SK-N-SH (cell line): ENCODE measurements at regions not wholly inside any gene's neighbourhood (a gene's known extent, or its start where the extent isn't known, plus 50 kb on each side); places are given as distances from the start of the nearest gene placed in this dataset.

Experiments used
- CTCF ChIA-PET: fragments of 300-600, 350-600 bp; formaldehyde crosslinking; extraction: SDS; loops from one replicate; lab custom pipeline; 2021; lab: Yijun Ruan, JAX
- POLR2A ChIA-PET: fragments of 350-600 bp; sonication (Branson Sonifier 250); formaldehyde crosslinking; extraction: SDS; loops from one replicate; lab custom pipeline; 2020; ENCODE audit warnings: antibody characterized with exemption, inconsistent platforms; lab: Yijun Ruan, JAX
- DNase-seq: peaks from one replicate; pipeline ENCODE4 v3.0.0; 2012
- H2AFZ ChIP-seq: fragments of 200-600 bp; sonication (generic); 2 replicates; pipeline ENCODE4 v1.8.1; 2016; ENCODE audit warnings: antibody characterized with exemption, mild to moderate bottlenecking, low read depth
- H3F3A ChIP-seq: fragments of 200-600 bp; sonication (generic); replicated peaks from 2 replicates; pipeline ENCODE3; 2016; ENCODE audit warnings: antibody characterized with exemption, mild to moderate bottlenecking; ENCODE audit not compliant: insufficient read depth
- H3K27ac ChIP-seq, 2 experiments: fragments of 200-500 bp in 1 of 2; fragments of 200-600 bp in 1 of 2; sonication (Bioruptor generic) in 1 of 2; sonication (generic), shearing (Covaris generic) in 1 of 2; 2 replicates each; pipeline versions ENCODE4 v1.5.1 to v1.6.1; 2014 to 2016; ENCODE audit warnings: low read depth in 2 of 2, inconsistent platforms in 1 of 2, low read length in 1 of 2, mild to moderate bottlenecking in 1 of 2, mixed read lengths in 1 of 2
- H3K27me3 ChIP-seq: fragments of 200-600 bp; sonication (generic), shearing (Covaris generic); 2 replicates; pipeline ENCODE4 v1.6.1; 2016; ENCODE audit warnings: mixed run types; ENCODE audit not compliant: insufficient read depth
- H3K36me3 ChIP-seq, 2 experiments: fragments of 200-500 bp in 1 of 2; fragments of 200-600 bp in 1 of 2; sonication (Bioruptor generic) in 1 of 2; sonication (generic) in 1 of 2; replicated peaks in 1 of 2; 2 replicates each; pipeline versions ENCODE3 to v1.5.1; 2014 to 2016; ENCODE audit warnings: low read length in 1 of 2, mild to moderate bottlenecking in 1 of 2; ENCODE audit not compliant: insufficient read depth in 2 of 2, control insufficient read depth in 1 of 2
- H3K4me1 ChIP-seq, 2 experiments: fragments of 200-500 bp in 1 of 2; fragments of 200-600 bp in 1 of 2; sonication (Bioruptor generic) in 1 of 2; sonication (generic), shearing (Covaris generic) in 1 of 2; 2 replicates each; pipeline versions ENCODE4 v1.5.1 to v1.6.1; 2014 to 2016; ENCODE audit warnings: low read depth in 1 of 2, low read length in 1 of 2, mixed run types in 1 of 2; ENCODE audit not compliant: insufficient read depth in 2 of 2, control insufficient read depth in 1 of 2
- H3K4me2 ChIP-seq: fragments of 200-600 bp; sonication (generic), shearing (Covaris generic); 2 replicates; pipeline ENCODE4 v1.6.1; 2017; ENCODE audit warnings: mixed run types
- H3K4me3 ChIP-seq, 2 experiments: fragments of 200-500 bp in 1 of 2; fragments of 200-600 bp in 1 of 2; sonication (Bioruptor generic) in 1 of 2; sonication (generic), shearing (Covaris generic) in 1 of 2; 2 replicates each; pipeline versions ENCODE4 v1.5.1 to v1.8.1; 2014 to 2016; ENCODE audit warnings: low read depth in 2 of 2, inconsistent platforms in 1 of 2, low read length in 1 of 2, mild to moderate bottlenecking in 1 of 2, mixed read lengths in 1 of 2, moderate library complexity in 1 of 2
- H3K79me2 ChIP-seq: fragments of 200-600 bp; sonication (generic); 2 replicates; pipeline ENCODE4 v1.8.1; 2017; ENCODE audit warnings: mild to moderate bottlenecking; ENCODE audit not compliant: insufficient read depth
- H3K9ac ChIP-seq: fragments of 200-600 bp; sonication (generic); 2 replicates; pipeline ENCODE4 v1.6.1; 2017; ENCODE audit warnings: mixed run types
- H3K9me2 ChIP-seq: fragments of 200-600 bp; sonication (generic); 2 replicates; pipeline ENCODE4 v1.6.1; 2017; ENCODE audit warnings: mixed run types
- H3K9me3 ChIP-seq: fragments of 200-600 bp; sonication (generic); 2 replicates; pipeline ENCODE4 v1.6.1; 2017; ENCODE audit warnings: mixed run types, mild to moderate bottlenecking, moderate library complexity
- H4K20me1 ChIP-seq: fragments of 200-600 bp; sonication (generic); 2 replicates; pipeline ENCODE4 v1.6.1; 2017; ENCODE audit warnings: mild to moderate bottlenecking, mixed run types; ENCODE audit not compliant: insufficient read depth
- CHD2 ChIP-seq: fragments of 150-350 bp; IDR thresholded peaks from 2 replicates; pipeline ENCODE4 v1.6.1; 2018; ENCODE audit warnings: low read length; ENCODE audit not compliant: partially characterized antibody
- ELF1 ChIP-seq: IDR thresholded peaks from 2 replicates; pipeline ENCODE4 v1.4.0; 2012
- EP300 ChIP-seq, 2 experiments: IDR thresholded peaks; 2 replicates each; pipeline versions ENCODE4 v1.4.0 to v1.6.1; 2012; ENCODE audit warnings: borderline replicate concordance in 1 of 2, low read depth in 1 of 2, low read length in 1 of 2
- FOSL2 ChIP-seq: IDR thresholded peaks from 2 replicates; pipeline ENCODE4 v1.4.0; 2012; ENCODE audit warnings: low read depth, mild to moderate bottlenecking, moderate library complexity, borderline replicate concordance
- FOXJ3 ChIP-seq: sonication (generic); formaldehyde crosslinking; IDR thresholded peaks from 2 replicates; pipeline ENCODE4 v1.5.1; 2020; ENCODE audit warnings: mild to moderate bottlenecking, missing genetic modification reagents
- FOXM1 ChIP-seq: IDR thresholded peaks from 2 replicates; pipeline ENCODE4 v1.4.0; 2012; ENCODE audit warnings: low read depth, mild to moderate bottlenecking
- GABPA ChIP-seq: IDR thresholded peaks from 2 replicates; pipeline ENCODE4 v1.4.0; 2012; ENCODE audit warnings: low read depth, mild to moderate bottlenecking
- IRF3 ChIP-seq: fragments of 150-350 bp; IDR thresholded peaks from 2 replicates; pipeline ENCODE4 v1.6.1; 2016; ENCODE audit warnings: mild to moderate bottlenecking, low read depth, low read length
- MEF2A ChIP-seq: IDR thresholded peaks from 2 replicates; pipeline ENCODE4 v1.4.0; 2012; ENCODE audit warnings: low read depth, borderline replicate concordance
- NRF1 ChIP-seq: IDR thresholded peaks from 2 replicates; pipeline ENCODE4 v1.6.1; 2012; ENCODE audit warnings: low read depth, mild to moderate bottlenecking, low read length
- REST ChIP-seq: IDR thresholded peaks from 2 replicates; pipeline ENCODE4 v1.6.1; 2012; ENCODE audit warnings: mild to moderate bottlenecking, low read depth, low read length, moderate library complexity
- SIN3A ChIP-seq: IDR thresholded peaks from 2 replicates; pipeline ENCODE4 v1.6.1; 2012; ENCODE audit warnings: low read depth, mild to moderate bottlenecking, low read length, moderate library complexity, borderline replicate concordance
- SMC3 ChIP-seq: IDR thresholded peaks from 2 replicates; pipeline ENCODE4 v1.6.1; 2012; ENCODE audit warnings: low read depth, low read length, improper control_type of control experiment
- TAF1 ChIP-seq: IDR thresholded peaks from 2 replicates; pipeline ENCODE4 v1.6.1; 2012; ENCODE audit warnings: low read depth, mild to moderate bottlenecking, low read length, moderate library complexity, borderline replicate concordance
- TCF12 ChIP-seq: IDR thresholded peaks from 2 replicates; pipeline ENCODE4 v1.4.0; 2012
- TEAD4 ChIP-seq: IDR thresholded peaks from 2 replicates; pipeline ENCODE4 v1.4.0; 2012; ENCODE audit warnings: mild to moderate bottlenecking, borderline replicate concordance; ENCODE audit not compliant: insufficient read depth
- USF1 ChIP-seq: IDR thresholded peaks from 2 replicates; pipeline ENCODE4 v1.4.0; 2012; ENCODE audit warnings: low read depth, borderline replicate concordance
- USF2 ChIP-seq: fragments of 150-350 bp; IDR thresholded peaks from 2 replicates; pipeline ENCODE4 v1.6.1; 2017; ENCODE audit warnings: antibody characterized with exemption, low read length, low read depth, borderline replicate concordance
- ZBTB33 ChIP-seq: IDR thresholded peaks from 2 replicates; pipeline ENCODE4 v1.4.0; 2012; ENCODE audit warnings: low read depth, borderline replicate concordance
- WGBS: methylation state at CpG from one replicate; pipeline ENCODE4 v1.1.6; 2017; ENCODE audit warnings: low lambda C conversion rate; 5-methylcytosine and 5-hydroxymethylcytosine counted together

GRCh38 chr16:65622151-65622550, 500.3 kb upstream of the CDH11 start:
- Histone ChIP-seq H3K9me2 (no peaks in the 10 kb centered on the region), H3K27me3 (no peaks in the 10 kb centered on the region), H4K20me1 (no peaks in the 10 kb centered on the region), H3K36me3 (no peaks in the 10 kb centered on the region), H3K9ac (no peak overlapping the region), H2AFZ (no peak overlapping the region), H3K9me3 (no peaks in the 10 kb centered on the region), H3K4me1 (peaks cover 6 to 9% of the 10 kb centered on the region in 2 experiments; a peak in 3 of 4 replicates), H3K4me3 (no peak overlapping the region), H3F3A (no peaks in the 10 kb centered on the region), H3K79me2 (no peaks in the 10 kb centered on the region), H3K27ac (no peak overlapping the region), H3K4me2 (no peak overlapping the region)
- CTCF ChIA-PET, result interaction anchor here (0.6 kb wide), 1 partner anchor 355 kb away, joined by 3 read pairs; no protein-coding TSS in a partner anchor
- 73% methylated on average over 5 of the region's 5 CpGs for WGBS
- no peak for TF ChIP-seq USF1
- no peak for TF ChIP-seq IRF3
- TF ChIP-seq ZBTB33, result no peak
- TF ChIP-seq TAF1, result no peak
- no peak for TF ChIP-seq GABPA
- no peak for TF ChIP-seq TCF12
- TF ChIP-seq REST, result no peak
- no peak for TF ChIP-seq FOXJ3 (CRISPR knock-in tag)
- no peak for TF ChIP-seq EP300 (IDR thresholded peaks at IDR 0.05; ENCODE audit: borderline replicate concordance in 1 of 2, low read depth in 1 of 2, low read length in 1 of 2)
- TF ChIP-seq SIN3A, result no peak
- no peak for TF ChIP-seq CHD2
- no peak for TF ChIP-seq FOSL2
- TF ChIP-seq TEAD4, result no peak
- TF ChIP-seq NRF1, result no peak
- no peak for TF ChIP-seq USF2
- no peak for TF ChIP-seq MEF2A
- no peak for TF ChIP-seq FOXM1
- TF ChIP-seq SMC3, result no peak
- no peak for TF ChIP-seq ELF1
- no peak for DNase-seq
- POLR2A ChIA-PET, result no interaction called here
